ENCODE measurements at regions not wholly inside any gene's neighbourhood (a gene's known extent, or its start where the extent isn't known, plus 50 kb on each side); places are given as distances from the start of the nearest gene placed in this dataset.

- no peak for TF ChIP-seq CTCF (IDR thresholded peaks at IDR 0.05; ENCODE audit: low read depth, low read length)
- no peak for TF ChIP-seq POLR2A (IDR thresholded peaks at IDR 0.05; ENCODE audit: extremely low read depth, insufficient read length)
- TF ChIP-seq MYC (IDR thresholded peaks at IDR 0.05; ENCODE audit: low read depth, low read length), result no peak
- no peak for TF ChIP-seq MAX (IDR thresholded peaks at IDR 0.05; ENCODE audit: low read depth, low read length)
Observed at GRCh38 chr5:57407391-57407790, 75.2 kb downstream of the ACTBL2 start.

Measured in NB4 (cell line).